ENCODE measurements at regions not wholly inside any gene's neighbourhood (a gene's known extent, or its start where the extent isn't known, plus 50 kb on each side); places are given as distances from the start of the nearest gene placed in this dataset.
"Not testable (repeated sequence)": the region's sequence is repeated elsewhere in the genome, so short reads cannot be mapped to it uniquely, and the experiment has no call there.

GRCh38 chr1:112826217-112826944, 111.2 kb upstream of the PPM1J start:
- Histone ChIP-seq H3K4me1 (ENCODE audit: control insufficient read depth in 2 of 3, insufficient read depth in 2 of 3, low read depth in 1 of 3, low read length in 3 of 3) (no peaks in the 10 kb centered on the region), H3K9ac (ENCODE audit: low read length in 3 of 3) (no peak overlapping the region), H3K36me3 (ENCODE audit: control insufficient read depth in 2 of 3, insufficient read depth in 3 of 3, low read length in 3 of 3) (no peaks in the 10 kb centered on the region), H3K27ac (ENCODE audit: low read depth in 2 of 2, low read length in 2 of 2) (no peak overlapping the region), H3K4me3 (ENCODE audit: low read length in 3 of 3) (no peak overlapping the region), H3K9me3 (ENCODE audit: control insufficient read depth in 2 of 3, insufficient read depth in 1 of 3, low read length in 3 of 3) (no peaks in the 10 kb centered on the region), H3K27me3 (ENCODE audit: control insufficient read depth, insufficient read depth, low read length) (no peaks in the 10 kb centered on the region)
- FAIRE-seq (no peak), DNase-seq (no peak)
- TF ChIP-seq, protein P1, sequence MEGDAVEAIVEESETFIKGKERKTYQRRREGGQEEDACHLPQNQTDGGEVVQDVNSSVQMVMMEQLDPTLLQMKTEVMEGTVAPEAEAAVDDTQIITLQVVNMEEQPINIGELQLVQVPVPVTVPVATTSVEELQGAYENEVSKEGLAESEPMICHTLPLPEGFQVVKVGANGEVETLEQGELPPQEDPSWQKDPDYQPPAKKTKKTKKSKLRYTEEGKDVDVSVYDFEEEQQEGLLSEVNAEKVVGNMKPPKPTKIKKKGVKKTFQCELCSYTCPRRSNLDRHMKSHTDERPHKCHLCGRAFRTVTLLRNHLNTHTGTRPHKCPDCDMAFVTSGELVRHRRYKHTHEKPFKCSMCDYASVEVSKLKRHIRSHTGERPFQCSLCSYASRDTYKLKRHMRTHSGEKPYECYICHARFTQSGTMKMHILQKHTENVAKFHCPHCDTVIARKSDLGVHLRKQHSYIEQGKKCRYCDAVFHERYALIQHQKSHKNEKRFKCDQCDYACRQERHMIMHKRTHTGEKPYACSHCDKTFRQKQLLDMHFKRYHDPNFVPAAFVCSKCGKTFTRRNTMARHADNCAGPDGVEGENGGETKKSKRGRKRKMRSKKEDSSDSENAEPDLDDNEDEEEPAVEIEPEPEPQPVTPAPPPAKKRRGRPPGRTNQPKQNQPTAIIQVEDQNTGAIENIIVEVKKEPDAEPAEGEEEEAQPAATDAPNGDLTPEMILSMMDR (IDR thresholded peaks at IDR 0.05; ENCODE audit: borderline replicate concordance, extremely low read depth, insufficient read depth): no peak
- intact Hi-C loops (cut with DNase I): no loop called here

GRCh38 chr1:112825563-112826216, 110.6 kb upstream of the PPM1J start:
- H3K4me1 ChIP-seq (ENCODE audit: control insufficient read depth in 2 of 3, insufficient read depth in 2 of 3, low read depth in 1 of 3, low read length in 3 of 3); H3K4me3 ChIP-seq (ENCODE audit: low read length in 3 of 3); H3K9ac ChIP-seq (ENCODE audit: low read length in 3 of 3); H3K27ac ChIP-seq (ENCODE audit: low read depth in 2 of 2, low read length in 2 of 2); H3K9me3 ChIP-seq (ENCODE audit: control insufficient read depth in 2 of 3, insufficient read depth in 1 of 3, low read length in 3 of 3); H3K27me3 ChIP-seq (ENCODE audit: control insufficient read depth, insufficient read depth, low read length); intact Hi-C loops (cut with DNase I); DNase-seq; FAIRE-seq; H3K36me3 ChIP-seq (ENCODE audit: control insufficient read depth in 2 of 3, insufficient read depth in 3 of 3, low read length in 3 of 3): not testable (repeated sequence)

DNA sequence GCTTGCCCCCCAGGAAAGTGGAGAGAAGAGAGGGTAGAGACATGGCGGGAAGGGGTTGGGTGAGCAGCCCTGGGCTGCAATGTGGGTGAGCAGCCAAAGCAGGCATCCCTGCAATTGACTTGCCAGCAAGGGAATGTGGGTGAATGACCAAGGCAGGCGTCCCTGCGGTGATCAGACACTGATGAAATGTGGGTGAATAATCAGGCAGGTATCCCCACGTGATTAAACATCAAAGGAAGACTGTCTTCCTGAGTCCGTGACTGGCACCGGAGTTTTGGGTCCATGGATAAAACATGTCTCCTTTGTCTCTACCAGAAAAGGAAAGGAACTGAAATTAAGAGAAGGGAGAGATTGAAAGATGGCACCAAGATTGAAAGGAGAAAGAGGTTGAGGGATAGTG, 109.9 kb upstream of the PPM1J start:
- not testable (repeated sequence) for FAIRE-seq; H3K36me3 ChIP-seq (ENCODE audit: control insufficient read depth in 2 of 3, insufficient read depth in 3 of 3, low read length in 3 of 3)

DNA sequence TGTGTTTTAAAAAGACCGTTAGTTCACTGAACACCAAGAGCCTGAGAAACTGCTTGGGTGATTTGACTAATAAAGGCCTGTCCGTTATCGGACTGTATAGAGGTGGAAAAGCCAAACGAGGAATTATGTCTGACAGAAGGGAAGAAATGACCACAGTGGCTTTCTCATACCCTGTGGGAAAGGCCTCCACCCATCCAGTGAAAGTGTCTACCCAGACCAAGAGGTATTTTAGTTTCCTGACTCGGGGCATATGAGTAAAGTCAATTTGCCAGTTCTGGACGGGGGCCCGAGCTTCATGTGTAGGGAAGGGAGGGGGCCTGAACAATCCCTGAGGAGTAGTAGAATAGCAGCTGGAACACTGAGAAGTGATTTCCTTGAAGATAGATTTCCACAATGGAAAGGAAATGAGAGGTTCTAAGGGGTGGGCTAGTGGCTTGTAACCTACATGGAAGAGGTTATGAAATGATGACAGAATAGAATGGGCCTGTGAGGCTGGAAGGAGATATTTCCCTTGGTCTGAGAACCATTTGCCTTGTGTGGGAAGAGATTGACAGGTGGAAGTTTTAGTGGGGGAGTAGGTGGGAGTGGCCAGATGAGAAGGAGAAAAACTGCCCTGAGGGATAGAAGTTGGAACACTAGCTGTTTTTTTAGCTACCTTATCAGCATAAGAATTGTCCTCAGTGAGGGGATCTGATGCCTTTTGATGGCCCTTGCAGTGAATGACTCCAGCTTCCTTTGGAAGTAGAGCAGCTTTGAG, 106.4 kb upstream of the PPM1J start:
- H3K9ac ChIP-seq (ENCODE audit: low read length in 3 of 3); H3K4me3 ChIP-seq (ENCODE audit: low read length in 3 of 3); H3K4me1 ChIP-seq (ENCODE audit: control insufficient read depth in 2 of 3, insufficient read depth in 2 of 3, low read depth in 1 of 3, low read length in 3 of 3); H3K27me3 ChIP-seq (ENCODE audit: control insufficient read depth, insufficient read depth, low read length); FAIRE-seq; H3K27ac ChIP-seq (ENCODE audit: low read depth in 2 of 2, low read length in 2 of 2); intact Hi-C loops (cut with DNase I); H3K9me3 ChIP-seq (ENCODE audit: control insufficient read depth in 2 of 3, insufficient read depth in 1 of 3, low read length in 3 of 3); DNase-seq; H3K36me3 ChIP-seq (ENCODE audit: control insufficient read depth in 2 of 3, insufficient read depth in 3 of 3, low read length in 3 of 3): not testable (repeated sequence)

More for the DNA sequence above, 109.9 kb upstream of the PPM1J start:
- H3K9ac ChIP-seq (ENCODE audit: low read length in 3 of 3); H3K27me3 ChIP-seq (ENCODE audit: control insufficient read depth, insufficient read depth, low read length); H3K27ac ChIP-seq (ENCODE audit: low read depth in 2 of 2, low read length in 2 of 2); H3K4me1 ChIP-seq (ENCODE audit: control insufficient read depth in 2 of 3, insufficient read depth in 2 of 3, low read depth in 1 of 3, low read length in 3 of 3); H3K9me3 ChIP-seq (ENCODE audit: control insufficient read depth in 2 of 3, insufficient read depth in 1 of 3, low read length in 3 of 3); intact Hi-C loops (cut with DNase I); DNase-seq; H3K4me3 ChIP-seq (ENCODE audit: low read length in 3 of 3): not testable (repeated sequence)
